ENCODE measurements at regions not wholly inside any gene's neighbourhood (a gene's known extent, or its start where the extent isn't known, plus 50 kb on each side); places are given as distances from the start of the nearest gene placed in this dataset.

GRCh38 chr4:43286137-43286536, 393.6 kb downstream of the GRXCR1 start:
- TF ChIP-seq CTCF (IDR thresholded peaks at IDR 0.05), result no peak
- no peak for TF ChIP-seq POLR2A (IDR thresholded peaks at IDR 0.05)
- TF ChIP-seq EP300 (IDR thresholded peaks at IDR 0.05), result no peak
